T-cell (primary cell): ENCODE measurements at regions not wholly inside any gene's neighbourhood (a gene's known extent, or its start where the extent isn't known, plus 50 kb on each side); places are given as distances from the start of the nearest gene placed in this dataset.

Source experiments
- ATAC-seq, 4 experiments: fragments of 200-7000 bp in 3 of 4; fragments of 150-1000 bp in 1 of 4; cut with Tn5 transposase; replicated peaks in 1 of 4; 1 replicate in 3 of 4; 2 replicates in 1 of 4; pipeline ENCODE4 v1.10.0; 2021; ENCODE audit warnings: moderate library complexity in 3 of 4, mild to moderate bottlenecking in 2 of 4, moderate number of reproducible peaks in 1 of 4
- CTCF ChIA-PET, 2 donors: fragments of 300-600 bp; sonication (Branson Sonifier 250); formaldehyde crosslinking; loops; one replicate each; lab custom pipeline; 2022; ENCODE audit warnings: antibody characterized with exemption in 2 of 2; lab: Charles Lee
- POLR2A ChIA-PET, 2 donors: fragments of 300-600 bp; sonication (Branson Sonifier 250); formaldehyde crosslinking; loops; one replicate each; lab custom pipeline; 2022; ENCODE audit warnings: antibody characterized with exemption in 2 of 2; lab: Charles Lee
- DNase-seq, 35 experiments: peaks; one replicate each; pipeline versions ENCODE4 v3.0.0 to v3.0.0-alpha.2; 2013 to 2023
- H3K27ac ChIP-seq: one replicate; pipeline ENCODE4 v1.5.1; 2013; ENCODE audit warnings: low read length
- H3K27me3 ChIP-seq, 2 experiments: replicated peaks in 1 of 2; 1 replicate in 1 of 2; 2 replicates in 1 of 2; pipeline versions ENCODE4 v1.6.1 to v1.7.0; 2013; ENCODE audit warnings: low read length in 1 of 2, mixed read lengths in 1 of 2; ENCODE audit not compliant: control insufficient read depth in 2 of 2, insufficient read depth in 2 of 2; ENCODE audit errors: extremely low read depth in 1 of 2
- H3K36me3 ChIP-seq, 2 donors: 1 replicate in 1 of 2; 2 replicates in 1 of 2; pipeline versions ENCODE4 v1.6.1 to v1.7.0; 2013; ENCODE audit warnings: low read length in 1 of 2; ENCODE audit not compliant: control insufficient read depth in 2 of 2, insufficient read depth in 1 of 2; ENCODE audit errors: extremely low read depth in 1 of 2
- H3K4me1 ChIP-seq, 2 experiments: 1 replicate in 1 of 2; 2 replicates in 1 of 2; pipeline versions ENCODE4 v1.6.1 to v1.7.0; 2013; ENCODE audit warnings: low read length in 2 of 2, mixed read lengths in 1 of 2; ENCODE audit not compliant: insufficient read depth in 2 of 2, control insufficient read depth in 1 of 2; ENCODE audit errors: extremely low read depth in 1 of 2
- H3K4me3 ChIP-seq, 2 donors: 1 replicate in 1 of 2; 2 replicates in 1 of 2; pipeline versions ENCODE4 v1.5.1 to v1.7.0; 2013; ENCODE audit warnings: mild to moderate bottlenecking in 2 of 2, low read length in 1 of 2, moderate library complexity in 1 of 2; ENCODE audit not compliant: control insufficient read depth in 1 of 2; ENCODE audit errors: extremely low read depth in 1 of 2
- H3K9me3 ChIP-seq: 2 replicates; pipeline ENCODE4 v1.7.0; 2013
- H3K27ac Mint-ChIP-seq, 2 donors: one replicate each; pipeline ENCODE4 v1.8.0; 2020 to 2021; ENCODE audit warnings: mild to moderate bottlenecking in 2 of 2, mixed read lengths in 2 of 2
- H3K27me3 Mint-ChIP-seq, 2 donors: one replicate each; pipeline ENCODE4 v1.8.0; 2021 to 2022; ENCODE audit warnings: mixed read lengths in 2 of 2
- H3K36me3 Mint-ChIP-seq: one replicate; pipeline ENCODE4 v1.8.0; 2021; ENCODE audit warnings: mixed read lengths
- H3K4me1 Mint-ChIP-seq, 3 donors: one replicate each; pipeline ENCODE4 v1.8.0; 2020 to 2022; ENCODE audit warnings: mixed read lengths in 3 of 3, mild to moderate bottlenecking in 1 of 3
- H3K4me3 Mint-ChIP-seq, 3 donors: one replicate each; pipeline ENCODE4 v1.8.0; 2020 to 2022; ENCODE audit warnings: mild to moderate bottlenecking in 3 of 3, mixed read lengths in 3 of 3, moderate library complexity in 3 of 3
- H3K9me3 Mint-ChIP-seq, 3 donors: one replicate each; pipeline ENCODE4 v1.8.0; 2020 to 2022; ENCODE audit warnings: mixed read lengths in 3 of 3
- WGBS: methylation state at CpG from one replicate; pipeline ENCODE4 v1.1.5; 2013; ENCODE audit warnings: missing lambda C conversion rate; ENCODE audit not compliant: insufficient coverage; 5-methylcytosine and 5-hydroxymethylcytosine counted together

DNA sequence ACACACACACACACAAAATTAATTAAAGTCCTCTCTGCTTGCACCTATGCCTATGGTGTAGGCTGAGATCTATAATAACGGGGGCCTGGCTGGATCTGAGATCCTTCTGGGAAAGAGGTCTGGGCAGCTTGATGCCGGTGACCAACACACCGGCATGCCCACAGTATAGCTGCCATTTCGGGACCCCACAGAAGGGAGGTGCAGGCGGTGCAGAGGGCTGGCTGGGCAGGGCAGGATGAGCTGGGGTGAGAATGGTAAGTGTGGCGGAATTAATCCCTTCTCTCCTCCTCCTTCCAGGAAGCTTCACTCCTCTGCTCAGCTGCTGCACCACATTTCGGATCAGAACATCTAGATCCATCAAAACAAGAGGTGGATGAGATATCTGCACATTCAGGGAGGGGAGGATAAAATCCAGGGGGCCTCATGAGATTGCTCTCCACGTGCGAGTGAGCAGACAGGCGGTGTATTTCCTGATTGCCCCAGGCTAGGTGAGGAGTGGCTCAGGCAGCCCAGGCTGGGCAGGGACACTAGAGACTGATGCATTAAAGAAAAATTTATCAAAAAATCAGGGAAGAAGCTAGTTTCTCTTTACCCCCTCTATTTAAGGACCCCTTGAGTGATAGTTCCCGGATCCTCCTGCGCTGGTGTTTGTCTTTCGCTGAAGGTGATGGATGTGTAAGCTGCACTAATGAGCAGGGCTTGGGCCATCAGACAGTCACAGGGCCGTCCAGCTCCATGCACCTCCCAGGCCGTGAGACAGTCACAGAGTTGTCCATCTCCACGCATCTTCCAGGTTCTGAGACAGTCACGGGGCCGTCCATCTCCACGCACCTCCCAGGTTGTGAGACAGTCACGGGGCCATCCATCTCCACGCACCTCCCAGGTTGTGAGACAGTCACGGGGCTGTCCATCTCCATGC lies 449.9 kb downstream of the PTPRU start:
- H3K4me1 ChIP-seq = no peaks in the 10 kb centered on the region
- H3K36me3 ChIP-seq = no peaks in the 10 kb centered on the region
- H3K36me3 Mint-ChIP-seq = no peaks in the 10 kb centered on the region
- DNase-seq (no peak), ATAC-seq (no peak)
- CTCF ChIA-PET = no interaction called here
- no peak overlapping the region for H3K4me3 ChIP-seq
- no peaks in the 10 kb centered on the region for H3K9me3 Mint-ChIP-seq
- H3K27me3 Mint-ChIP-seq = peaks cover 16 to 28% of the 10 kb centered on the region in 2 donors
- no peak overlapping the region for H3K27ac Mint-ChIP-seq
- POLR2A ChIA-PET = no interaction called here
- 87% methylated on average over 16 of the region's 22 CpGs for WGBS
- no peak overlapping the region for H3K4me3 Mint-ChIP-seq
- peaks cover 0 to 55% of the 10 kb centered on the region in 2 experiments for H3K27me3 ChIP-seq
- no peak overlapping the region for H3K27ac ChIP-seq
- no peaks in the 10 kb centered on the region for H3K4me1 Mint-ChIP-seq
- H3K9me3 ChIP-seq = no peaks in the 10 kb centered on the region

DNA sequence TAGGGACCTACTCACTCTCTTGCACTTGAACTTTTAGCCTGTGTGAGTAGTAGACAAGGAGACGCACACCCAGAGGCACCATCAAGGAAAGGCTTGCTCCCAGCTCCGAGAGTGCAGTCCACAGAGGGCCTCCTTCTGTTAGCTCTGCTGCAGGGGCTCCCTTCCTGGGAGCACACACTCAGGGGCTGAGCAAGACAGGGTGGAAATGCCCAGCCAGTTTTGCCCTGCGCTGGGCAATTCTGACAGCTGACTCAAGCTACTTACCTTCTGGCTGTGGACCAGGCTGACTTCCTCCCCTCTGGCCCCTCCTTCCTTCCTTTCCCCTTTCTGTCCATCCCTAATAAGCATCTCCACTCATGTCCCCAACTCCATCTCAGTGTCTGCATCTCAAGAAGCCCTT lies 449.1 kb downstream of the PTPRU start:
- POLR2A ChIA-PET = no interaction called here
- no peaks in the 10 kb centered on the region for H3K4me1 Mint-ChIP-seq
- CTCF ChIA-PET = no interaction called here
- Histone ChIP-seq H3K4me1 (no peaks in the 10 kb centered on the region), H3K9me3 (no peaks in the 10 kb centered on the region), H3K36me3 (no peaks in the 10 kb centered on the region), H3K27ac (no peak overlapping the region), H3K27me3 (peaks cover 0 to 53% of the 10 kb centered on the region in 2 experiments), H3K4me3 (no peak overlapping the region)
- H3K27me3 Mint-ChIP-seq = peaks cover 12 to 28% of the 10 kb centered on the region in 2 donors
- no peak overlapping the region for H3K27ac Mint-ChIP-seq
- WGBS = 67% methylated on average over 3 of the region's 3 CpGs
- ATAC-seq = no peak
- no peaks in the 10 kb centered on the region for H3K36me3 Mint-ChIP-seq
- H3K9me3 Mint-ChIP-seq = no peaks in the 10 kb centered on the region
- no peak for DNase-seq
- no peak overlapping the region for H3K4me3 Mint-ChIP-seq

- no peaks in the 10 kb centered on the region for H3K9me3 ChIP-seq
- peaks cover 11 to 19% of the 10 kb centered on the region in 2 donors for H3K27me3 Mint-ChIP-seq
Measured at GRCh38 chr1:29684141-29684540, 447.8 kb downstream of the PTPRU start.

GRCh38 chr1:29683472-29683871 lies 447.1 kb downstream of the PTPRU start:
- Mint-ChIP-seq H3K36me3 (no peaks in the 10 kb centered on the region), H3K27ac (no peak overlapping the region), H3K4me3 (no peak overlapping the region), H3K27me3 (peaks cover 11 to 15% of the 10 kb centered on the region in 2 donors), H3K4me1 (no peaks in the 10 kb centered on the region), H3K9me3 (no peaks in the 10 kb centered on the region)
- ATAC-seq = no peak
- 96% methylated on average over 3 of the region's 5 CpGs for WGBS
- no peaks in the 10 kb centered on the region for H3K9me3 ChIP-seq
- no peaks in the 10 kb centered on the region for H3K36me3 ChIP-seq
- peaks cover 0 to 41% of the 10 kb centered on the region in 2 experiments for H3K27me3 ChIP-seq
- no peak overlapping the region for H3K4me3 ChIP-seq
- H3K4me1 ChIP-seq = no peaks in the 10 kb centered on the region
- ChIA-PET POLR2A (no interaction called here), CTCF (no interaction called here)
- H3K27ac ChIP-seq = no peak overlapping the region
- DNase-seq = no peak

More at GRCh38 chr1:29684141-29684540, 447.8 kb downstream of the PTPRU start:
- DNase-seq = peak in 1 of 35 experiments; percentile 3
- no peaks in the 10 kb centered on the region for H3K9me3 Mint-ChIP-seq
- H3K4me3 ChIP-seq = no peak overlapping the region
- H3K27me3 ChIP-seq = peaks cover 0 to 48% of the 10 kb centered on the region in 2 experiments
- CTCF ChIA-PET = no interaction called here
- POLR2A ChIA-PET = no interaction called here
- H3K27ac ChIP-seq = no peak overlapping the region
- WGBS = 54% methylated on average over 3 of the region's 8 CpGs
- ATAC-seq = no peak
- H3K4me1 ChIP-seq = no peaks in the 10 kb centered on the region
- H3K27ac Mint-ChIP-seq = no peak overlapping the region
- no peak overlapping the region for H3K4me3 Mint-ChIP-seq
- H3K4me1 Mint-ChIP-seq = no peaks in the 10 kb centered on the region
- no peaks in the 10 kb centered on the region for H3K36me3 Mint-ChIP-seq
- H3K36me3 ChIP-seq = no peaks in the 10 kb centered on the region

DNA sequence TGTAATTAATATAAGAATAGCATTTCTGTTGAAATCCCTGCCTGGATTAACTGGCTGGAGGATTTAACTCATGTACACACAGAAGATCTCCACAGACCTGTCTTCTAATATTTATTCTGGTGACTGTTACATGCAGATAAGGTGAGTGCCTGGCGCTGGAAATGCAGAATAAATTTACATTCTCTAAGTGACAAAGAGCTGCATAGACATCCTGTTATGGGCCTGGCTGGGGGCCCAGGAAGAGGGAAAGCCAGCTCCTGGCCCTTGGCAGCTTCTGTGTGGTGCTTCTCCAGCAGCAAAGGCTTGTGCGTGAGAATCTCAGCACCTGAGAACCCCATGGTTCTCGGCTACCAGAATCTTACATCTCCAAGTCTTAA lies 446.6 kb downstream of the PTPRU start:
- Mint-ChIP-seq H3K27me3 (peaks cover 6 to 15% of the 10 kb centered on the region in 2 donors), H3K9me3 (no peaks in the 10 kb centered on the region), H3K27ac (no peak overlapping the region), H3K4me1 (no peaks in the 10 kb centered on the region), H3K4me3 (no peak overlapping the region), H3K36me3 (no peaks in the 10 kb centered on the region)
- Histone ChIP-seq H3K27ac (no peak overlapping the region), H3K4me1 (no peaks in the 10 kb centered on the region), H3K9me3 (no peaks in the 10 kb centered on the region), H3K27me3 (peaks cover 0 to 41% of the 10 kb centered on the region in 2 experiments), H3K4me3 (no peak overlapping the region), H3K36me3 (no peaks in the 10 kb centered on the region)
- DNase-seq (no peak), ATAC-seq (no peak)
- WGBS = 49% methylated on average over 3 of the region's 3 CpGs
- ChIA-PET CTCF (no interaction called here), POLR2A (no interaction called here)

DNA sequence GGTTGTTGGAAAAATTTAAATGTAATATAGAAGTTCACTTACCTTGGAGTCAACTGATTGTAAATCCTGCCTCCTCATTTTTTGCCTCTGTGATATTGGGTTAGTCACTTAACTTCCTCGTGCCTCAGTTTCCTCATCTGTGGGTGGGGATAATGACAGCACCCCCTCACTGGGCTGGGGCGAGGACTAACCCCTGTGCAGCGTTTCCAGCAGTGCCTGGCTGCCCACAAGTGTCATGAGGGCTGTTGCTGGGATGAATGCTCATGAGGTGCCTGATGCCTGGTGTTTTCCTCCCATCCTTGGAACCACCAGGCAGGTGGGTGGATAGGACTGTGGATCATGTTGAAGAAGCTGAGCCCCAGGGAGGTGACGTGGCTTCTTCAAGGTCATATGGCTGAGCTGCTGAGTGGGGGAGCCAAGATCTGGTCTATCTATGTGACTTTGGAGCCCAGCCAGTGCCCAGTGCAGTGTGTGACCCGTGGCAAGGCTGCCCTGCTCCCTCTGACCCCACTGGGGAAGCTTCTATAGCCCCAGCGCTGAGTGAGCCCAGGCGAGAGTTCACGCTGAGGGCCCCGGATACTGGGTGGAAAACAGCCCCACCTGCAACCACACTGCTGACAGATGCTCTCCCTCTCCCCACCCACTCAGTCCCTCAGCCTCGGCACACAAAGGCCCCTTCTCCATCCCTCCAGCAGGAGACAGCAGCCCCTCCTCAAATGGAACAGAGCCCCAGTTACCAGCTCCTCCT lies 446.0 kb downstream of the PTPRU start:
- no peak for DNase-seq
- no peaks in the 10 kb centered on the region for H3K4me1 Mint-ChIP-seq
- no peak for ATAC-seq
- Histone ChIP-seq H3K4me1 (no peaks in the 10 kb centered on the region), H3K36me3 (no peaks in the 10 kb centered on the region), H3K9me3 (no peaks in the 10 kb centered on the region), H3K27ac (no peak overlapping the region), H3K27me3 (peaks cover 0 to 44% of the 10 kb centered on the region in 2 experiments), H3K4me3 (no peak overlapping the region)
- H3K9me3 Mint-ChIP-seq = no peaks in the 10 kb centered on the region
- peaks cover under 1 to 15% of the 10 kb centered on the region in 2 donors for H3K27me3 Mint-ChIP-seq
- ChIA-PET CTCF (no interaction called here), POLR2A (no interaction called here)
- no peak overlapping the region for H3K27ac Mint-ChIP-seq
- WGBS = 64% methylated on average over 5 of the region's 10 CpGs
- H3K4me3 Mint-ChIP-seq = no peak overlapping the region
- H3K36me3 Mint-ChIP-seq = no peaks in the 10 kb centered on the region
